ENCODE measurements at regions not wholly inside any gene's neighbourhood (a gene's known extent, or its start where the extent isn't known, plus 50 kb on each side); places are given as distances from the start of the nearest gene placed in this dataset.
"Not testable (repeated sequence)": the region's sequence is repeated elsewhere in the genome, so short reads cannot be mapped to it uniquely, and the experiment has no call there.

DNA sequence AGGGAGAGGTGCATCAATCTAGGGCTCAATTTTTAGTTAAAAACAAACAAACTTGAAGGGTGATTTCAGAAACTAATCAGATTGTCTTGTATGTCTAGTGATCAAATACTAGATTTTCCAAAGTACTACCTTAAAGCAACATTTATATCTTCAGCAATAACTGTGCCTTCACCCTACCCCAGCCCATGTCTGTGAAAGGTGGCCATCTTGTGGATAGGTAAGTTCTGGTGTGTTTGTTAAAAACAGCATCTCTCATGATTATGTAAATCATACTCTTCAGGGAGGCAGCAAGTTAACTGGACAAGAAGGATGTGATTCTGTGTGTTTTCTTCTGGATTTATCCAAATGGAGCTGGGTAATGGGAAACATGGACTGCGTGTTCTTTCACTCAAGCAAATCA is 81.4 kb upstream of the ACSL1 start:
- DNase-seq, result no peak

DNA sequence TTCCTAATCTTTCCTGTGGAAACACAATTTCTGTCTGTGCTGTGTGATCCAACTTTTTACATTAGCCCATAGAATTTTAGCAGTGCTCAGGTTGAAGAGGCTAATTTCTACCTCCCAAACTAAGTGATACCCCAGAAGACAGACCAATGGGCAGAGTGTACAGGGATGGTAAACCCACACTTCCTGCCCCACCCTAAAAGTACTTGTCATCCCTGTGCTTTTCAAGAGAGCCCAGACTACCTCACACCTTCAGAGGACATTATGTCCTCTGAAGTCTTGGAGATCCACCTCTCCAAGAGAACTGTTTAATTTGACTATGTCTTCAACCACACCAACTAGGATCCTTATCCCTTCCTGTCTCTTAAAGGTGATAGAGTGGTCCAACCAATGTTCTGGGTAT is 82.0 kb upstream of the ACSL1 start:
- DNase-seq, result no peak

DNA sequence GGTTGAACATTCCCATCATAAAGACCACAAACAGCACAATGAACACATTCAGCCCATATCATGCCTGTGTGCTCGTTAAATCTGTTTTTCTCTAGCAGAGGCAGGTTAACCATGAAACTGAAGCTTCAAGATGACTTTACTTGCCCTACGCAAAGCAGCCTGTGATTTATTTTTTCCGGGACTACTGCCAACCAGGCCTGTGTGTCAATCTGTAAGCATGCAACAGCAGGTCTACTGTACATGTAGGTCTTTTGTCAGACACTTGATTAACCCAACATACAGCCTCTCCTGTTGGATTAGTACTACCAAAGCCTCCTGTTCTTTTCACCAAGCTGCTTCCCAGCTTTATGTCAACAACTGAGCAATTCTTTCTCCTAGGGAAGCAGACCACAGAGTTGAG is 85.5 kb upstream of the ACSL1 start:
- DNase-seq, result no peak

DNA sequence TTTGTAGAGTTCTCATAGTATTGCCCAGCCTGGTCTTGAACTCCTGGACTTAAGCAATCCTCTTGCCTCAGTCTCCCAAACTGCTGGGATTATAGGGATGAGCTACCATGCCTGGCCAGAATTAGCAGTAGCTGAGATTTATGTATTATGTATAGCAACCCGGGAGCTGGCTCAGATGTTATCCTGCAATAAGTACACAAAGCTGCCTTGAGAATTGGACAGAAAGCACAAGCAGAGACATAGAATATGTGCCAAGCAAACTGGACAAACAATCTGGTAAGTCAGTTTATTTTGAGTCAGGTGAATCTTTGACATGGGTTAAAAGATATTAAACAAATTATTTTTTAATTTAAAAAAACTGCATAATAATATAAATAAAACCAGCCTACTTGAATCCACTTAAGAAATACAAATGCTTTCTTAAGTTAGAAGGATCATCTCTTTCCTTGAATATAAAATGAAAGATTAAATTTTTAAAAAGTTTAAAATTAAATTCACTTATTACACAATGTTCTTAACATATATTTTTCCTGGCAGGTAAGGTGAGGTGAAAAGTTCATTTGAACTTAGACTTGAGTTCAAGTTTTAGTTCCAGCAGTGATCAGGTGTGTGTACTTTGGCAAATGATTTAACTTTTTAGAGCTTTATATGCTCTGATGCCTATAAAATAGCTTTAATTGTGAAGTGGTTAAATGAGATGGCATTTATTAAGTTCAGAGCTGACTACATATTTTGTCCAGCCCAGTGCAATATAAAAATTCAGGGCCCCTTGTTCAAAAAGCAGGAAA is 87.8 kb upstream of the ACSL1 start:
- DNase-seq, result no peak

DNA sequence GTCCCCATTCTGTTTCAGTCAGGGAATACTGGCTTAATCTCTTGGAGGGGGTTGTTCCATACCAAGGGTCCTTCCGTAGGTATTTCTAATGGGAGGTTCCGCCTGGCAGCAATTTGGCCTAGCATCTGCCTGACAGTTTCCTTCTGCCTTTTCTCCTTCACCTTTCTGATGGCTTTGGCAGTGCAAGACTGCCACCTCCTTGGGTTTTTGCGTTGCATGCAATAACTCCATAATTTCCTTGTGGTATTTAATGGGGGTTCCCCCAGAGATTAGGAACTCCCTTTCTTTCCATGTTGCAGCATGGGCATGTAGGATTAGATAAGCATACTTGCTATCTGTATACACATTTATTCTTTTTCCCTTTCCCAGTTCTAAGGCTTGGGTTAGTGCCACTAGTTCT is 93.0 kb upstream of the ACSL1 start:
- not testable (repeated sequence) for DNase-seq

DNA sequence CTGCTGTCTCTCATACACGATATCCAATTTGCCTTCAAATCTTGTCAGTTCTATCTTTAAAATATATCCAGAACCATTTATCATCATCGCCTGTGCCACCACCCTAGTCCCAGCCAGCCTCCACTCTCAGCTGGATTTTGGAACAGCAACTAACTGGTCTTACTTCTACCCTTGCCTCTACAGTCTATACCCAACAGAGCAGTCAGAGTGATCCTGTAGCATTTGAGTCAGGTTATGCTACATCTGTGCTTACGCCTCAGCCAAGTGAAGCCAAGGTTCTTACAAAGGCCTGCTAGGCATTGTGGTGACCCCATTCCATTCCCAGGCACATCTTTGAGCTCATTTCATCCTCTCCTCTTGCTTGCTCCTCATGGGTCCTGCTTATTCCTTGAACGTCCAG is 95.7 kb upstream of the ACSL1 start:
- DNase-seq, result no peak

DNA sequence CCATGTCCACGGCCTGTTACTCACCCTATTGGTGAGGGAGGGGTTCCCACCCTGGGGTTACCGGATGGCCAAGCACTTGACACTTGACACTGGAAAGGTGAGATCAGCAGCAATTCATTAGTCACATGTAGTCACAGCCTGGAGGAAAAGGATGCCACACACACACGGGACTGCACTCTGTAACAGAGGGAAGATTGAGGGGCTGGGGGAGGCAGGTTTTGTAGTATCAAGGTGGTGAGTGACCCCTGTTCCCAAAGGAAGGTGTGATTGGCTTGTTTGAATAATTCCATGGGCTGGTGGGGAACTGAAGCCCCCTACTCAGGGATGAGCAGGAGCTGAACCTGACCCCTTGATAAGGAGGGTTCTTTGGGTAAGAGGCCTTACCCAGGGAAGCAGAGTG is 96.0 kb upstream of the HELT start:
- DNase-seq, result no peak

DNA sequence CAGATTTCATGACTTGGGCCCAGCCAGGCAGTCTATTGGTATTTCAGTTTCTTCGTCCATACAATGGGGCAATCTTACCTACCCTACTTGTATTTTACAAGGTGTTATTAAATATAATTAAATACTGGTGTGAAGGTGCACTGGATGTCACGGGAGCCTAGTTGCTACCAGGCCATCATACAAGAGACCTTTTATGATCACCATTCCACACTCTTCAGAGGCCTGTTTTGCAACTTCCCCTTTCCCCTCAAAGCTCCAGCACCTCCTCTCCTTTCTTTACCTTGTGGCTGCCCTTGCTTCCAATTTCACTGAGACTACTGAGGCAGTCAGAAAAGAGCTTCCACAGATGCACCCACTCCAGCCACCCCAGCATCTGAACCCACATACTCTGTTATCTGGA is 93.8 kb upstream of the HELT start:
- no peak for DNase-seq

DNA sequence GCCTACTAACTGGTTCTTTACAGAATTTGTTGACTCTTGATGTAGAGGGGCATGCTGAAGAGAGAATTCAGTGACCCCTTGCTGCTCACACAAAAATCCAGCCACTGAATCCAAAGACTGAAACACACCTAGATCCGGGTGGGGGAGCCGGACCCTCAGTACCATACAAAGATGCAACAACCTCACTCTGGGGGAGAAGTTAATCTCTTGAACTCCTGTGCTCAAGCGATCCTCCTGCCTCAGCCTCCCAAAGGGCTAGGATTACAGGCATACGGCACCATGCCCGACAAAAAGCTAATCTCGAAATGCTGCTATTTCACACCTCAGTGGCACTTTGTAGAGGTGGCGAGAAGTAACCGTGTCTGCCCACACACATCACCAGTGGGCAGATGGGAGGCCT is 88.8 kb upstream of the HELT start:
- DNase-seq, result no peak

DNA sequence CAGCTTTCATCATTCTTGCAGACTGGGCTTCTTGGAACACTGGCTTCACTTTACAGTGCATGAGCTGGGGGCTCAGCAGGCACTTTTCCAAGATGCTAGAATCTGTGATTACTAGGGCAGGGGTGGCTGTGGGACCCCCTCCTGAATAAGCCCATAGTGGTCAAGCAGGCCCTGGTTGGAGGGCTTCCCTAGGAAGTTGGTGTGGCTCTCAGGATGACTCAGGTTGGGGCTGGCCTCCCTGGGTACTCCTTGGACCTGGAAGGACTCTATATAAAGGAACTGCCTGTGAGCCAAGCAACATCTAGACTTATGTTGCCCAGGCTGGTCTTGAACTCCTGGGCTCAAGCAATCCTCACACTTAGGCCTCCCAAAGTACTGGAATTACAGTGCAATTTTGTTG is 88.3 kb upstream of the HELT start:
- DNase-seq, result no peak

DNA sequence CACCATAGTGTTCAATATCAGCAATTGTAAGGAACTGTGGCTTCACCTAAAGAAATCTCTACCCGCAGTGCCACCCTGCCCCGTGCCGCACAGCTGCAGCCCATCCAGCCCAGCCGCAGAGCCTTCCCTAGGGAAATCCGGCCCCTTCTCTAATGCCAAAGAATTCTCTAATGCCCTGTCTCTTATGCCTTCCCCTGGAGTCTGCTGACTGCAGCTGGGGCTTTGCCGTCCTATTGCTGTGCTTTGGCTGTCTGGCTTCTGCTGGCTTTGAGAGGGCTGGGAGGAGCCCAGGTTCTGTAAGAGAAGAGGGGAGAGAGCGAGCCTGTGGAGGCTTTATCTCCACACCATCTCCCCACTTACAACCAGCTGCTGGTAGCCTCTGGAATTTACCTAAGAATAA is 85.9 kb upstream of the HELT start:
- DNase-seq, result no peak

DNA sequence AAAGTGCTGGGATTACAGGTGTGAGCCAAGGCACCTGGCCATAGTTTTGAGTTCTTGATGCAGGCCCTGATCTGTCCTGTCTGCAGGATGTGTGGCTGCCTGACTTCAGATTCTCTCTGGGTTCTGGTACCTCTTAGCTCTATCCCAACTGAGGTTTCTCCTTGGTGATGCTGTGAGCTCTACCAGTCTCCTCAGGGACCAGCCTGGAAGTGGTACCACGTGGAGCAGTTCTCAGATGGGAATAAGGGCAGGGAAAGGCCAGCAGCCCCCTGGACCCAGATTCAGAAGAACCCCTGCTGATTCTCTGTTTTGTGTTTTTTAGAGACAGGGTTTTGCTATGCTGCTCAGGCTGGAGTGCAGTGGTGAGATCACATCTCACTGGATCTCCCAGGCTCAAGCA is 85.0 kb upstream of the HELT start:
- DNase-seq, result no peak

DNA sequence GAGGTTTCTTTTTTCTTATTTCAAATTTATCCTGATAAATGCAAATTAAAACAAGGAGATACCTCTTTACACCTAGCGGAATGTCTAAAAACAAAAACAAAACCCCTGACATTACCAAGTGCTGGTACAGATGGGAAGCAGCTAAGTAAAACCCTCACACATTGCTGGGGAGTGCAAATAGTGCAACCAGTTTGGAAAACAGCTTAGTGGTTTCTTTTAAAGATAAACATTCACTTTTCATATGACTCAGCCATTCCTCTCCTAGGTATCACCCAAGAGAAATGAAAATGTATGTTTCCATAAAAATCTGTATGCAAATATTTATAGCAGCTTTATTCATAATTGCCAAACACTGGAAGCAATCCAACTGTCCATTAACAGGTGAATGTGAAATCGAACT is 84.1 kb upstream of the HELT start:
- DNase-seq, result no peak

DNA sequence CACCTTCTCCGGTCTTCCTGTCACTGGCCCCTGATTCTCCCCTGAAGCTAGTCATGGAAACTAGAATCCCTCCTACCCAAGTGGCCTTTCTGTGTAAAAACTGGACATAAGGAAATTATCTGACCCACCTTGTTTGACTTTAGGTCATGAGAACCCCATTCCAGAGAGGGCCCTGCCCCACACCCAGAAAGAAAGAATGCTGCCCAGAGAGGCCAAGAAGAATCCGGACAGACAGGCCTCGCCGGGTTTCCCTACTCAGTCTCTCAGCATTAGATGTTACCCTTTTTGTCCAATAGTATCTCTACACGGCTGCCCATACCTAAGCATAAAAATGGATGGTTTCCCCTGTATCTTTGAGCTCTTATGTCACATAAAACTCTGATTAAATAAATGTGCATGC is 83.3 kb upstream of the HELT start:
- no peak for DNase-seq

DNA sequence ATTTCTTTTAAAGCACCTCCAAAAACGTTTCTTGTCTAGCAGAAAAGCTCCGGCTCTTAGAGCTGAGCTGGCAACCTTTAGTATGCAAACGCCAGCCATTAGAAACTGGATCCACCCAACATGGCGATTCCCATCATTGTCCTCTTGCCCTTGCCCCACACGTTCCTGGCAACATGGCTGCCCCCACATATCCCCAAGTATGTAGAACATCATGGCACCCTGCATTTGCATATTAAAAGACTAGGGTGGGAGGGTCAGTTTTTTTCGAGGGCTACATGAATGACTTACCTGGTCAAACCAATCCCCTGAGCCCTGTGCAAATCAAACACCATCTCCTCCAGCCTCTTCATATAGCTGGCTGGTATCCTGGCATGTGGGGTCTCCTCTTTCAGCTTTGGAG is 82.2 kb upstream of the HELT start:
- no peak for DNase-seq

DNA sequence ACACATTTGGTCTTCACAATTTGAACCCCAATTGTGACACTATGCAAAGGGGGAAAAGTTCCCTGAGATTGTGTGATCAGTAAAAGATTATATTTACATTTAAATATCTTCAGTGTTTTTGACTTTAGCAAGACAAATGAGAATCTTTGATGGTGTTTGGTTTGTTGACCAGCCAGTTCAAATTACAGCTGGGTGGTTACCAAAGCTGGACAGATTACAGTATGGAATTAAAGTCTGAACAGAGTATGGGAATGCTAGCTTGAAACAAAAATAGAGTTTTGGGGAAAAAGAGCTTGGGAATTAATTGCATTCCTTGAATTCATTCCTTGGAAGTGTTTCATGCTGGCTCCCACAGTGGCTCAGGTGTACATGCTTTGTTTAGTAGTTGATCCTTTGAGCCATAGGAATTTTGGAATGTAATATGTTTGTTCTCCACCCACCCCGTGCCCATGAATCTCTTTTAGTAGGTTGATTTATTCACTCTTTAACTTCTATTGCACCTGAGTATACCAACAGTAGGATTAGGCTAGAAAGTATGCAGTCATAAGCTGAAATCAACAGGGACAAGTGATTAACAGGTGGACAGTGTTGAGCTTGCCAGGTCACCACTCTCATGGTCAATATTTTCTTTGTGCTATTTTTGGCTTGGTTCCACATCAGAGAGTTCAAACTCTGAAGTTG is 81.1 kb upstream of the HELT start:
- no peak for DNase-seq

DNA sequence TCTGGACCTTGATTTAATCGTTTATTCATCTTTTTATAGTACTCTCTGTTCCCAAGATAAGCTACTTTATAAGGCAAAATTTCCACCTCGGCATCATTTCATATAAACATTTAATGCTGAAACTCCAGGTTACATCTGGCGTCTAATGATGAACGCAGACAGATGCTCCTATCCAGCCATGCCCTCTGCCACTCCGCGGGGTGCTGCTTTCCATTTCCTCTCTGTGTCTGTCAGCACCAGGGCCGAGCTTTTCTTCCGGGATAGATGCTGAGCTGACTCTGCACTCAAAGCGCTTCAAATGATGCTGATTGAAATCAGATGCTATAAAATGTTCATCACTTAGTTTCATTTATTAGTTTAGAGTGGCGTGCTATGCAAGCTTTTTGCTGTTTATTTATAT is 80.5 kb upstream of the HELT start:
- no peak for DNase-seq

DNA sequence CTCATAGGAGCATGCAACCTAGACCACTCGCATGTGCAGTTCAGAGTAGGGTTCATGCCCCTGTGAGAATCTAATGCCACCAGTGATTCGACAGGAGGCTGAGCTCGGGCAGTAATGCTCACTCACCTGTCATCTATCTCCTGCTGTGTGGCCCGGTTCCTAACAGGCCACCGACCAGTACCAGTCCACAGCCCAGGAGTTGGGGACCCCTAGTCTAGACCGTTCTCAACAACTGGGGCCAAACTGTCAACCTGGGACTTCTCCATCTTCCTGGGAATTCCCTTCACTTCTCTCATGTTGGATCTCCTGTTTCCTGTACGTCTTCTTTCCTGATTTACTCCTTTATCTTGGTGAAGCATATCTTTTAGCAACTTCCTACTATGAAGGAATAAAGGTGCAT is 79.4 kb upstream of the HELT start:
- no peak for DNase-seq

DNA sequence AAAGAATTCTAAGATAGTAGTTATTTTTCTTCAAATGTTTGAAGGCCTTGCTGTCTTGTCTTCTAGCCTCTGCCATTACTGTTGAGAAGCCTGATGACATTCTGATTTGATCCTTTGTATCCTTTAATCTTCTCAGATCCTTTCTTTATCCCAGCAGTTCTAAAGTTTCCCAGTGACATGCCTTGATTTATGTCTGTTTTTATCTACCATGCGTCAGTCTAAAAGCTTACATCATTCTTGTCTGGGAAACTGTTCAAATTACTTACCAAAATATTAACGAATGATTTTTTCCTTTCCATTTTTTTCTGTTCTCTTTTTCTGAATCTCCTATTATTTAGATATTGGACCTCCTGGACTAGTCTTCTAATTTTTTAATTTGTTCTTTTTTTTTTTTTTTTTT is 78.3 kb upstream of the HELT start:
- DNase-seq, result no peak

DNA sequence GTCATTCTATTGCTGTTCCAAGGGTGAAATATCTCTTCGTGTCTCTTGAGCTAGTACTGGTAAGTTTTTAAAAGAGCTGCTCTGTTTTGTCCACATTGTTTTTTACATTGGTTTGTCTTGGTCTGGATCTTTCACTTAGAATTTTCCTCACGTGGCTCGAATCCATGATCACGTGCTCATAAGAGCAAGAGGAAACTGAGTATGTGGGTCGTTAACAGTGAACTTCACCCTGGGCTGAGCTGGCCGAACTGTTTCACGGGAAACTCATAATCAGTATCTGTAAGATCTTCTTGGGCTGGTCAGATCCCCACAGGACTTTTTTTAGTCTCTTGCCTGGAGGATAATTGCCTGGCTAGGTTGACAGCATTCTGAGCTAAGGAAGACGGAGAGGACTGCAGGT is 77.8 kb upstream of the HELT start:
- DNase-seq, result no peak

DNA sequence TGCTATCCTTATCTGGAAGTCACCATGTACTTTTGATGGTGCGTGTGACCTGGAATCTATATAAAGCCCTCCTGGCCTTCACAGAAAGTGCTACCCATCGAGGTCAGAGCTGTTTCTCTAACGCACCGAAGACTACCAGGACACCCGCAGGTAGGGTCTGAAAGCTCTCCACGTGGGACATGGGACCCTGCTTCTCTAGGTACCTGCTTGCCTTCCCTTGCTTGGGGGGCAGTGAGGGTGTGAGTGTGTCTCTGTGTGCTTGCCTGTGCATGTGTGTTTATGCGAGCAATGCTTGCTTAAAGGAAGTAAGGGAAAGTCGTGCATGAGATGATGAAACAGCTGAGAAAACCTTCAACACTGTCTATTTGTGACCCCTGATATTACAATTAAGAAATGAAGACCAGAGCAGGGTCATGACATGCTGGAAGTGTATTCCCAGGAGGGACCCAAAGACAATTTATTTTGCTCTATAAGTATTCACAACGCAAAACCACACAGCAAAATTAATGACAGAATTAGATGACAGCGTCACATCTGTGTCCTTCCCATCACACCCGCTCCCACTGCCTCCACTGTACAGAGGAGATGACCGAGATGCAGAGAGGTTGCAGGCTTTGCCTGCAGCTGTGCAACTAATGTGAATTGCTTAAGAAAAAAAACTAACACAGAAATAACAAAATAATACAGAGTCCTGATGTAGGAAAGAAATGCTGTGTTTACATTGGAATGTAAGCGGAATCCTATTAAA is 76.4 kb upstream of the HELT start:
- no peak for DNase-seq
